GM10248 (cell line): ENCODE measurements at regions not wholly inside any gene's neighbourhood (a gene's known extent, or its start where the extent isn't known, plus 50 kb on each side); places are given as distances from the start of the nearest gene placed in this dataset.

ENCODE experiments used
- CTCF ChIA-PET: fragments of 300-600 bp; sonication (Branson Sonifier 250); formaldehyde crosslinking; extraction: SDS; loops from one replicate; lab custom pipeline; 2021; ENCODE audit warnings: antibody characterized with exemption; lab: Yijun Ruan, JAX
- POLR2A ChIA-PET: fragments of 350-650 bp; sonication (Branson Sonifier 250); formaldehyde crosslinking; extraction: SDS; loops from one replicate; lab custom pipeline; 2020; ENCODE audit warnings: antibody characterized with exemption; lab: Yijun Ruan, JAX
- DNase-seq: peaks from one replicate; pipeline ENCODE4 v3.0.0; 2012; ENCODE audit errors: extremely low spot score
- CTCF ChIP-seq: IDR thresholded peaks from 2 replicates; pipeline ENCODE4 v1.5.1; 2012; ENCODE audit warnings: mild to moderate bottlenecking, low read depth; ENCODE audit errors: extremely low read depth, missing control alignments, control extremely low read depth

GRCh38 chr15:47954196-47954595 lies 166.6 kb upstream of the SLC24A5 start:
- TF ChIP-seq CTCF, result no peak
- DNase-seq, result no peak
- ChIA-PET POLR2A (no interaction called here), CTCF (interaction anchor here (1.1 kb wide), 1 partner anchor 297 kb away, joined by 3 read pairs; no protein-coding TSS in a partner anchor)

GRCh38 chr15:47955021-47955420 lies 165.8 kb upstream of the SLC24A5 start:
- POLR2A ChIA-PET, result no interaction called here
- no peak for TF ChIP-seq CTCF
- CTCF ChIA-PET, result interaction anchor here (1.6 kb wide), 1 partner anchor 9 kb away, joined by 3 read pairs; no protein-coding TSS in a partner anchor
- no peak for DNase-seq

GRCh38 chr15:47959617-47960413 lies 161.0 kb upstream of the SLC24A5 start:
- ChIA-PET CTCF (interaction anchor here (0.9 to 2.2 kb wide), 6 partner anchors 10 to 763 kb away, joined by 3 to 10 read pairs (median 3); no protein-coding TSS in a partner anchor), POLR2A (no interaction called here)
- no peak for TF ChIP-seq CTCF
- DNase-seq, result no peak

- DNase-seq, result peak; percentile 53
- TF ChIP-seq CTCF, result no peak
- ChIA-PET POLR2A (no interaction called here), CTCF (interaction anchor here (0.9 to 2.6 kb wide), 5 partner anchors 14 to 155 kb away, joined by 3 to 10 read pairs (median 4); no protein-coding TSS in a partner anchor)
Measured at GRCh38 chr15:47961401-47962090, 159.2 kb upstream of the SLC24A5 start.

- no peak for TF ChIP-seq CTCF
- no peak for DNase-seq
- POLR2A ChIA-PET, result no interaction called here
- CTCF ChIA-PET, result interaction anchor here (1.4 to 2.6 kb wide), 3 partner anchors 21 to 52 kb away, joined by 3 to 10 read pairs (median 3); no protein-coding TSS in a partner anchor
Measured at GRCh38 chr15:47963265-47963664, 157.5 kb upstream of the SLC24A5 start.

GRCh38 chr15:47964229-47964628 lies 156.6 kb upstream of the SLC24A5 start:
- TF ChIP-seq CTCF, result no peak
- no peak for DNase-seq
- POLR2A ChIA-PET, result no interaction called here
- CTCF ChIA-PET, result interaction anchor here (1.1 to 1.5 kb wide), 5 partner anchors 9 to 51 kb away, joined by 3 to 5 read pairs (median 3); no protein-coding TSS in a partner anchor
